GM21737 (cell line): ENCODE measurements at regions not wholly inside any gene's neighbourhood (a gene's known extent, or its start where the extent isn't known, plus 50 kb on each side); places are given as distances from the start of the nearest gene placed in this dataset.

ENCODE experiments used
- ATAC-seq: cut with Tn5 transposase; IDR thresholded peaks from one replicate; pipeline ENCODE4 v1.9.1; 2021; ENCODE audit warnings: mild to moderate bottlenecking, moderate library complexity; ENCODE audit not compliant: unreplicated experiment

- ATAC-seq, result no peak
Measured at GRCh38 chr18:24814521-24814920, 354.1 kb downstream of the HRH4 start.

GRCh38 chr18:24817150-24817549 lies 356.7 kb downstream of the HRH4 start:
- ATAC-seq, result no peak

- ATAC-seq, result no peak
Measured at GRCh38 chr18:24817587-24818371, 357.3 kb downstream of the HRH4 start.

- no peak for ATAC-seq
Measured at GRCh38 chr18:24818441-24818840, 358.0 kb downstream of the HRH4 start.

- ATAC-seq, result no peak
Measured at GRCh38 chr18:24819141-24819890, 358.9 kb downstream of the HRH4 start.

DNA sequence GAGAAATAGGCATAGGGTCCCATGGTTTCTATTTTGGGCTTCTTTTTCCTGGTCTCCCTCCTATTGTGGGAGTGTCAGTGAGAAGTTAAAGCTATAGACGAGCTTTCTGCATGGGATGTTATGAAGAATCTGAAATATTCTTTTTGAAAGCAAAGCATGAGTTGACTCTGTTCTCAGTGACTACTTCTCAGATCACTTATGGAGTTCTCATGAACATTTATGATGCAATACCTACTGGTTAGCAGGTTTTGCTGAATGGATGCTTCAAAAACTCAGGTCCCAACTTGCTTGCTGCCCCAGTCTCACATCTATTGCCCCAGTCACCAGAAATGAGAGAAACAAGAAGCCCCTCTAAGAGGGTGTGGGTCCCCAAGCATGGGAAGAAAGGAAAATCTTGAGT lies 365.0 kb downstream of the HRH4 start:
- ATAC-seq, result no peak

DNA sequence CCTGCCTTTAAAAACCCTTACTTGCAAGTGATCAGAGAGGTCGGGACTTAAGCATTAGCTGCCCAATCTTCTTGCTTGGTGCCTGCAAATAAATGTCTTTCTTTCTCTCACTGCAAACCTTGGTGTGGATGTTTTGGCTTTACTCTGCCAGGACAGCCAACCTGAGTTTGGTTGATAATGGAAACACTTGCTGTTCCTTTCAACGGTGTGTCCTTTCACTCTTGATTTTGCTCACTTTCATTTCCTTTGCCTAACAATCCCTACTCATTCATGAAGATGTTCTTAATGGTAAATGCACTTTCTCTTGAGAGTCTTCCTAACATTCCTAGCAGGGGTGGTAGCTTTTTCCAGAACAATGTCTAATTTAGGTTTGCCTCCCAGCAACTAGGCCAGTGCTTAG lies 366.2 kb downstream of the HRH4 start:
- ATAC-seq, result no peak

- no peak for ATAC-seq
Measured at GRCh38 chr18:24827501-24827900, 367.1 kb downstream of the HRH4 start.

- no peak for ATAC-seq
Measured at GRCh38 chr18:24831081-24831480, 370.6 kb downstream of the HRH4 start.

GRCh38 chr18:24831871-24832665 lies 371.6 kb downstream of the HRH4 start:
- no peak for ATAC-seq

DNA sequence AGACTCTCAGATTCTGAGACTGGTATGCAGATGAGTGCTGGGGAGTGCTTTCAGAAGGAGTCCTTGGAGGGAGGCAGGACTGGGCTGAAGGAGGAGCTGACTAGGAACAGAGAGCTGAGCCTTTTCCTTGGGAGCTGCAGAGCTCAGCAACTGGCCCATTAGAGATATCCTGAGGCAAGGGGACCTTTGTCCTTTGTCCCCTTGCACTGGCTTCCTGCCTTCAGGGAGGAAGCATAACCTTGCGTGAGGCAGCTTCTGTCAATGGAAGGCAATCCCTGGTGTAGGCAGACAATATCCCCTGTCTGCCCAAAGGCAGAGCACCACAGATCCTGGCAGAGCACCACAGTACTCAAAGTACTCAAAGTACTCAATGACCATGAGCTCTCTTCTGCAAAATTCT lies 375.3 kb downstream of the HRH4 start:
- no peak for ATAC-seq

- ATAC-seq, result no peak
Measured at GRCh38 chr18:24837066-24837465, 376.6 kb downstream of the HRH4 start.

DNA sequence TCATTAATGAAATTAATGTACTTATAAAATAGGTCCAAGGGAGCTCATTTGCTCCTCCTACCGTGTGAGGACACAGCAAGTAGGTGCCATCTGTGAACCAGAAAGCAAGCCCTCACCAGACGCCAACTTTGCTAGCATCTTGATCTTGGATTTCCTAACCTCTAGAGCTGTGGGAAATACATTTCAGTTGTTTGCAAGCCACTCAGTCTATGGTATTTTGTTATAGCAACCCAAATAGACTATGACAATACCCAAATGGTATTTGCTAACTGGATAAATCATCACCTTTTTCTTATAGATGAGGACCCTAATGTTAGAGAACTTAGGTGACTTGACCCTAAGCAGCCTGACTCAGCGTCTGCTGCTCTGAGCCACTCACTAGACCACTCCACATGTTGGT lies 379.6 kb downstream of the HRH4 start:
- no peak for ATAC-seq

- ATAC-seq, result no peak
Measured at GRCh38 chr18:24840640-24841039, 380.2 kb downstream of the HRH4 start.

DNA sequence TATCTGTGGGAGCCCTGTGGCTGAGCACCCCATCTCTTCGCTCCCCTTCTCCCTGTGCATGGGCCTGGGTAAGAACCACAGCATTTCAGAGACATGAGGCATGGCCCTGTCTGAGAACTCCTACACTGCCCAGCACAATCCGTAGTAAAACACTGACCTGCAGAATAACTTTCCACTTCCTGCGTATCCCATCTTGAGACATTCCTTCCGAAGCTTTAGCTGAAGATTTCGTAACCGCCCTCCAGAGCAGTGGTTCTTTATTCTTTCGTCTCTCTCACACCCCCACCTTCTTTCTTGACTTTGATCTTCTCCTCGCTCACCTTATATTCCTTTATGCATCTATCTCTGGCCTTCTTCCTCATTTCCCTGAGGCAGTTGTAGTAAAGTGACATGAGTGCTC lies 381.1 kb downstream of the HRH4 start:
- no peak for ATAC-seq

DNA sequence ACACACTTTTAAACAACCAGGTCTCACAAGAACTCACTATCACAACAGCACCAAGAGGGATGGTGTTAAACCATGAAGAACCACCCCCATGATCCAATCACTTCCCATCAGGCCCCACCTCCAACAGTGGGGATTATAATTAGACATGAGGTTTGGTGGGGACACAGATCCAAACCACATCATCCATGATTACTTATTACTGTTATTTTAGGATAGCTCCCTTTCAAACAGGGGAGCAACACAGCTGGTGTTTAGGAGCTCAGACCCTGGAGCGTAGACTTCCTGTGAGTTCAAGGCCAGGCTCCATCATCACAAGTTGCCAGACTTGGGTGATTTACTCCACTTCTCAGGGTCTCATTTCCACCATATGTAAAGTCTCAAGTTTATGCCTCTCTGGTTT lies 382.7 kb downstream of the HRH4 start:
- ATAC-seq, result no peak

DNA sequence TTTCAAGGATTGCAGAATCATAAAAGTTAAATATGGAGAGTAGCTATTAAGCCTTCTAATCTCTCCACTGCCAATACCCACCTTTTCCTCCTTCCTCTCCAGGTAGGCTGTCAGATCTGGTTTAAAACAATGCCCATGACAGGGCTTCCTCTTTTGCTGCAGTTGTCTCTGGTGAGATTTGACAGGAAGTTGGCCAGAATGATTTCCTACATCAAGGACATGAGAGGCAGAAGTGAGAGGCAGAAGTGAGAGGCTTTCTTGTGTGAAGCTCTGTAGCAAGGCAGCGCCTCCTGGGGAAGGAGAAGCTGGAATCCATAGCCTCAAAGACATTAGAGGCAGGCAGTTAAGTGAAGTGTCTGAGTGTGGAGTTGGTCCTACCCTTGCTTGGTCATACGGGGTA lies 385.7 kb downstream of the HRH4 start:
- ATAC-seq, result no peak

- no peak for ATAC-seq
Measured at GRCh38 chr18:24850532-24850931, 390.1 kb downstream of the HRH4 start.

DNA sequence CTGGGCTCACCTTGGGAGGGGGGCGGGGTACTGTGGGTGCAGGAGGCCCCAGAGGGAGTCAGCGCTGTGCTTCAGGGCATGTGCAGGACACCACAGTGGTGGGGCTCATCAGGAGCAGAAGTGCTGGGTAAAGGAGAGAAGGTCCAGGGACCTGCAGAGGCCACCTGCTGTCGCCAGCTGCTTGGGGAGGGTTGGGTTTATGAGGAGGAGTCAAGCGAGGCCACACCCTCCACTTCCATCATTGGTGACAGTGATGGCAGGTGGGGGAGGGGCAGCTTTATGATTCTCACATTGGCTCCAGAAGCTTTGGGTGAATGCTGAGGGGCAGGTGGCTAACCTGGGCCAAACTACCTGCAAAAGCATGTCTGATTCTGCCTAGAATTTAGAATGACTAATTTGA lies 392.6 kb downstream of the HRH4 start:
- no peak for ATAC-seq

- no peak for ATAC-seq
Measured at GRCh38 chr18:24860978-24861680, 400.7 kb downstream of the HRH4 start.

GRCh38 chr18:24862201-24862816 lies 401.9 kb downstream of the HRH4 start:
- no peak for ATAC-seq
